K562 (cell line): ENCODE measurements at regions not wholly inside any gene's neighbourhood (a gene's known extent, or its start where the extent isn't known, plus 50 kb on each side); places are given as distances from the start of the nearest gene placed in this dataset.

Experiments
- ATAC-seq: fragments of 200-7000 bp; cut with Tn5 transposase; 3 replicates; pipeline ENCODE4 v1.9.1; 2020; ENCODE audit warnings: moderate library complexity
- BruUV-seq: library from RNA; stranded (reverse); fragments of 400-500 nt; replicated peaks from 2 replicates; lab custom pipeline; 2021; lab: Mats Ljungman, UMichigan
- CTCF ChIA-PET: fragments of 300-600 bp; formaldehyde crosslinking; extraction: SDS; loops from one replicate; lab custom pipeline; 2021; ENCODE audit warnings: low intra/inter-chr PET ratio; lab: Yijun Ruan, JAX
- POLR2A ChIA-PET: fragments of 300-600, 350-650 bp; sonication (Branson Sonifier 250); formaldehyde crosslinking; extraction: SDS; loops from one replicate; lab custom pipeline; 2021; ENCODE audit warnings: antibody characterized with exemption, inconsistent platforms; lab: Yijun Ruan, JAX
- DNase-seq, 4 experiments: peaks; one replicate each; pipeline versions ENCODE4 v3.0.0 to v3.0.0-alpha.2; 2011 to 2018; ENCODE audit warnings: low spot score in 3 of 4, mixed read lengths in 3 of 4; ENCODE audit errors: extremely low read depth in 1 of 4
- FAIRE-seq: peaks from 2 replicates; lab custom pipeline; 2011; peaks lifted over from hg19 to GRCh38; lab: Jason Lieb, UNC
- H2AFZ ChIP-seq: 2 replicates; pipeline ENCODE4 v1.6.0; 2011; ENCODE audit warnings: low read depth, low read length, control low read depth, inconsistent platforms
- H3K27ac ChIP-seq: fragments of 200-600 bp; 3 replicates; pipeline ENCODE4 v1.8.0; 2011; ENCODE audit warnings: low read depth, mild to moderate bottlenecking, control low read depth, inconsistent platforms, low read length, moderate library complexity, mixed read lengths; ENCODE audit errors: extremely low read depth
- H3K27me3 ChIP-seq, 2 experiments: fragments of 300-600 bp in 1 of 2; 2 replicates in 1 of 2; 3 replicates in 1 of 2; pipeline versions ENCODE4 v1.6.0 to v1.8.0; 2011; ENCODE audit warnings: inconsistent platforms in 2 of 2, low read length in 2 of 2, mild to moderate bottlenecking in 1 of 2, mixed read lengths in 1 of 2, moderate library complexity in 1 of 2; ENCODE audit not compliant: control insufficient read depth in 2 of 2, insufficient read depth in 2 of 2
- H3K36me3 ChIP-seq: fragments of 300-600 bp; 3 replicates; pipeline ENCODE4 v1.8.0; 2011; ENCODE audit warnings: mild to moderate bottlenecking, low read length, inconsistent platforms; ENCODE audit not compliant: control insufficient read depth, insufficient read depth
- H3K4me1 ChIP-seq, 2 experiments: fragments of 200-600 bp in 1 of 2; replicated peaks in 1 of 2; 2 replicates in 1 of 2; 3 replicates in 1 of 2; pipeline versions ENCODE4 v1.5.1 to v1.8.0; 2011; ENCODE audit warnings: inconsistent platforms in 2 of 2, low read length in 2 of 2, mild to moderate bottlenecking in 1 of 2, mixed read lengths in 1 of 2, moderate library complexity in 1 of 2; ENCODE audit not compliant: control insufficient read depth in 2 of 2, insufficient read depth in 2 of 2
- H3K4me2 ChIP-seq: 2 replicates; pipeline ENCODE4 v1.6.1; 2011; ENCODE audit warnings: low read length, control low read depth, inconsistent platforms, mixed read lengths; ENCODE audit not compliant: insufficient read depth
- H3K4me3 ChIP-seq: fragments of 200-600 bp; sonication (generic), shearing (Covaris generic); 2 replicates; pipeline ENCODE4 v1.5.1; 2016; ENCODE audit warnings: control low read depth, inconsistent platforms
- H3K79me2 ChIP-seq: fragments of 200-600 bp; 3 replicates; pipeline ENCODE4 v1.8.0; 2011; ENCODE audit warnings: low read length, inconsistent platforms; ENCODE audit not compliant: control insufficient read depth, insufficient read depth
- H3K9ac ChIP-seq, 2 experiments: 2 replicates each; pipeline versions ENCODE4 v1.6.0 to v1.6.1; 2011; ENCODE audit warnings: low read depth in 2 of 2, low read length in 2 of 2, control low read depth in 1 of 2, inconsistent platforms in 1 of 2, mild to moderate bottlenecking in 1 of 2, mixed read lengths in 1 of 2; ENCODE audit not compliant: insufficient read depth in 1 of 2
- H3K9me1 ChIP-seq: one replicate; pipeline ENCODE4 v1.6.0; 2011; ENCODE audit warnings: inconsistent platforms, mild to moderate bottlenecking, low read length, moderate library complexity; ENCODE audit not compliant: control insufficient read depth, insufficient read depth
- H3K9me3 ChIP-seq: replicated peaks from 2 replicates; pipeline ENCODE4 v1.5.1; 2011; ENCODE audit warnings: low read depth, low read length, inconsistent platforms; ENCODE audit not compliant: control insufficient read depth, insufficient read depth
- H4K20me1 ChIP-seq: replicated peaks from 2 replicates; pipeline ENCODE4 v1.6.1; 2011; ENCODE audit warnings: low read length, inconsistent platforms, mixed read lengths; ENCODE audit not compliant: control insufficient read depth, insufficient read depth
- CREB3L1 ChIP-seq: fragments of 450-650 bp; IDR thresholded peaks from 2 replicates; pipeline ENCODE4 v1.6.1; 2014; ENCODE audit warnings: low read depth, mild to moderate bottlenecking, moderate library complexity, borderline replicate concordance
- EP400 ChIP-seq: fragments of 450-650 bp; IDR thresholded peaks from 2 replicates; pipeline ENCODE4 v1.6.1; 2017; ENCODE audit warnings: antibody characterized with exemption, mild to moderate bottlenecking, moderate library complexity
- PPARD ChIP-seq: fragments of 250-450 bp; sonication (Bioruptor Pico); IDR thresholded peaks from 2 replicates; pipeline ENCODE4 v1.8.0; 2022; ENCODE audit warnings: inconsistent platforms, mild to moderate bottlenecking, moderate library complexity
- RBFOX2 ChIP-seq: fragments of 200-400 bp; formaldehyde crosslinking; IDR thresholded peaks from 2 replicates; pipeline ENCODE4 v1.6.1; 2017; ENCODE audit warnings: low read depth, mild to moderate bottlenecking, low read length, moderate library complexity
- TEAD1 ChIP-seq, 2 experiments: fragments of 450-650 bp in 1 of 2; sonication (generic) in 1 of 2; formaldehyde crosslinking; IDR thresholded peaks; 2 replicates each; pipeline versions ENCODE4 v1.4.0 to v1.8.0; 2020 to 2022; ENCODE audit warnings: mild to moderate bottlenecking in 2 of 2, missing genetic modification reagents in 1 of 2
- TEAD2 ChIP-seq: fragments of 450-650 bp; IDR thresholded peaks from 2 replicates; pipeline ENCODE4 v1.6.1; 2016; ENCODE audit warnings: missing genetic modification characterization, control low read depth, missing compliant biosample characterization
- TFAP4 ChIP-seq: sonication (generic); formaldehyde crosslinking; IDR thresholded peaks from 2 replicates; pipeline ENCODE4 v1.8.0; 2022; ENCODE audit warnings: missing genetic modification reagents, mild to moderate bottlenecking, moderate library complexity, borderline replicate concordance
- THRAP3 ChIP-seq: fragments of 450-650 bp; IDR thresholded peaks from 2 replicates; pipeline ENCODE4 v1.6.1; 2016; ENCODE audit warnings: mild to moderate bottlenecking, inconsistent platforms, borderline replicate concordance
- ZFP30 ChIP-seq: fragments of 250-450 bp; sonication (Bioruptor Pico); IDR thresholded peaks from 2 replicates; pipeline ENCODE4 v1.8.0; 2022; ENCODE audit warnings: moderate library complexity, mild to moderate bottlenecking, inconsistent platforms, borderline replicate concordance
- ZKSCAN1 ChIP-seq: fragments of 150-350 bp; IDR thresholded peaks from 2 replicates; pipeline ENCODE4 v1.6.1; 2016; ENCODE audit warnings: low read depth, low read length
- ZNF175 ChIP-seq: fragments of 200-800 bp; sonication (Bioruptor generic); IDR thresholded peaks from 2 replicates; pipeline ENCODE4 v1.6.1; 2016; ENCODE audit warnings: low read depth, mild to moderate bottlenecking, missing genetic modification characterization, missing compliant biosample characterization
- ZNF717 ChIP-seq: fragments of 250-450 bp; sonication (Bioruptor Pico); IDR thresholded peaks from 2 replicates; pipeline ENCODE4 v1.5.0; 2021
- in situ Hi-C: fragments of 300-500 bp; cut with MboI; formaldehyde crosslinking; loops from 4 replicates; pipeline ENCODE4 v1.15.0; 2018; ENCODE audit warnings: inconsistent platforms, mixed read lengths
- intact Hi-C: fragments of 100-400 bp; cut with micrococcal nuclease; formaldehyde crosslinking; loops from 2 replicates; pipeline ENCODE4 v1.14.2; 2022

GRCh38 chr1:88168126-88168525, 515.9 kb upstream of the PKN2 start:
- Histone ChIP-seq H3K9me1 (no peaks in the 10 kb centered on the region), H3K27me3 (no peaks in the 10 kb centered on the region), H2AFZ (no peak overlapping the region), H3K4me1 (no peaks in the 10 kb centered on the region), H4K20me1 (no peaks in the 10 kb centered on the region), H3K9me3 (no peaks in the 10 kb centered on the region), H3K4me3 (no peak overlapping the region), H3K4me2 (no peak overlapping the region), H3K79me2 (no peaks in the 10 kb centered on the region), H3K9ac (no peak overlapping the region), H3K27ac (no peak overlapping the region), H3K36me3 (no peaks in the 10 kb centered on the region)
- ChIA-PET CTCF (no interaction called here), POLR2A (no interaction called here)
- in situ Hi-C loops (no loop called here), intact Hi-C loops (no loop called here)
- TF ChIP-seq EP400 (no peak), RBFOX2 (no peak), ZNF175 (no peak), THRAP3 (no peak), PPARD (CRISPR knock-in tag) (no peak), ZKSCAN1 (no peak), ZNF717 (CRISPR knock-in tag) (no peak), TEAD1 (CRISPR knock-in tag; IDR thresholded peaks at IDR 0.05) (no peak), TFAP4 (CRISPR knock-in tag) (no peak), ZFP30 (CRISPR knock-in tag) (no peak), CREB3L1 (no peak), TEAD2 (tag) (no peak)
- no peak for ATAC-seq
- FAIRE-seq: no peak
- no TSS peak for BruUV-seq
- DNase-seq: no peak
